Hepatocyte (in vitro differentiated cells): ENCODE measurements at regions not wholly inside any gene's neighbourhood (a gene's known extent, or its start where the extent isn't known, plus 50 kb on each side); places are given as distances from the start of the nearest gene placed in this dataset.
"Not testable (repeated sequence)": the region's sequence is repeated elsewhere in the genome, so short reads cannot be mapped to it uniquely, and the experiment has no call there.

ENCODE experiments used
- EZH2 ChIP-seq: fragments of 200-600 bp; sonication (generic); IDR thresholded peaks from 2 replicates; pipeline ENCODE4 v1.6.1; 2016; ENCODE audit warnings: antibody characterized with exemption, mild to moderate bottlenecking, borderline replicate concordance
- TF ChIP-seq, protein P1 (sequence below): fragments of 200-600 bp; sonication (generic); IDR thresholded peaks from 2 replicates; pipeline ENCODE4 v1.5.1; 2016; ENCODE audit warnings: antibody characterized with exemption, mild to moderate bottlenecking; ENCODE audit not compliant: poor library complexity

GRCh38 chr2:149685401-149685800, 97.8 kb upstream of the MMADHC start:
- TF ChIP-seq, protein P1, sequence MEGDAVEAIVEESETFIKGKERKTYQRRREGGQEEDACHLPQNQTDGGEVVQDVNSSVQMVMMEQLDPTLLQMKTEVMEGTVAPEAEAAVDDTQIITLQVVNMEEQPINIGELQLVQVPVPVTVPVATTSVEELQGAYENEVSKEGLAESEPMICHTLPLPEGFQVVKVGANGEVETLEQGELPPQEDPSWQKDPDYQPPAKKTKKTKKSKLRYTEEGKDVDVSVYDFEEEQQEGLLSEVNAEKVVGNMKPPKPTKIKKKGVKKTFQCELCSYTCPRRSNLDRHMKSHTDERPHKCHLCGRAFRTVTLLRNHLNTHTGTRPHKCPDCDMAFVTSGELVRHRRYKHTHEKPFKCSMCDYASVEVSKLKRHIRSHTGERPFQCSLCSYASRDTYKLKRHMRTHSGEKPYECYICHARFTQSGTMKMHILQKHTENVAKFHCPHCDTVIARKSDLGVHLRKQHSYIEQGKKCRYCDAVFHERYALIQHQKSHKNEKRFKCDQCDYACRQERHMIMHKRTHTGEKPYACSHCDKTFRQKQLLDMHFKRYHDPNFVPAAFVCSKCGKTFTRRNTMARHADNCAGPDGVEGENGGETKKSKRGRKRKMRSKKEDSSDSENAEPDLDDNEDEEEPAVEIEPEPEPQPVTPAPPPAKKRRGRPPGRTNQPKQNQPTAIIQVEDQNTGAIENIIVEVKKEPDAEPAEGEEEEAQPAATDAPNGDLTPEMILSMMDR: not testable (repeated sequence)
- TF ChIP-seq EZH2: not testable (repeated sequence)
